Globus pallidus (tissue), 1 donor: ENCODE measurements at regions not wholly inside any gene's neighbourhood (a gene's known extent, or its start where the extent isn't known, plus 50 kb on each side); places are given as distances from the start of the nearest gene placed in this dataset.
"Not testable (repeated sequence)": the region's sequence is repeated elsewhere in the genome, so short reads cannot be mapped to it uniquely, and the experiment has no call there.

Source experiments
- DNase-seq: peaks from one replicate; pipeline ENCODE4 v3.0.0-alpha.2; 2015; ENCODE audit warnings: low spot score

DNA sequence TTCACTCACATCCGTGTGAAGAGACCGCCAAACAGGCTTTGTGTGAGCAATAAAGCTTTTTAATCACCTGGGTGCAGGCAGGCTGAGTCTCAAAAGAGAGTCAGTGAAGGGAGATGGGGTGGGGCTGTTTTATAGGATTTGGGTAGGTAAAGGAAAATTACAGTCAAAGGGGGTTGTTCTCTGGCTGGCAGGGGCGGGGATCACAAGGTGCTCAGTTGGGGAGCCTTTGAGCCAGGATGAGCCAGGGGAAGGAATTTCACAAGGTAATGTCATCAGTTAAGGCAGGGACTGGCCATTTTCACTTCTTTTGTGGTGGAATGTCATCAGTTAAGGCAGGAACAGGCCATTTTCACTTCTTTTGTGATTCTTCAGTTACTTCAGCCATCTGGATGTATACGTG lies 210.3 kb upstream of the ELL2 start:
- not testable (repeated sequence) for DNase-seq

DNA sequence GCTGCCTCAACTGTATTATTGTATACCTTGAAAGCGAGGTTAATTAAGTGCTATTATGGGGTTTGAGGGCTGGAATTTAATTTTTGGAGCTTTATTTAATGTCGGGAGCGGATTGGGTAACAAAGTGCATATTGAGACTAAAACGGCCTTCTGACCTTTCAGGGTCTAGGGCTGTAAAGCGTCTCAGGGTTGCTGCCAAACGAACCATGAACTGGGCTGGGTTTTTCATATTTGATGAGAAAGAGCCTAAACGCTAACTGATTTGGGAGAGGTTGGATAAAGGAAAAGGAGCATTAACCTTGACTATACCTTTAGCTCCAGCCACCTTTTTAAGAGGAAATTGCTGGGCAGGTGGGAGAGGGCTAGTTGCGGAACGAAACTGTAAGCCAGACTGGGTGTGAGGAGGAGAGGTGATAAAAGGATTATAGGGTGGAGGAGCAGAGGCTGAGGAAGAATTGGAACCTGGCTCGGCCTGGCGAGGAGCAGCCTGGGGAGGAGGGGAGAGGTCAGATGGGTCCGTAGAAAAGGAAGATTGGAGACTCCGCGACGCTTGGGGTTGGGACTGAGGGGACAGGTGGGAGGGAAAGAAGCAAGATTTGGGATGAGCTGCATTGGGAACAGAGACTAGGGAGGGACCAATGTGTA lies 209.0 kb upstream of the ELL2 start:
- not testable (repeated sequence) for DNase-seq

DNA sequence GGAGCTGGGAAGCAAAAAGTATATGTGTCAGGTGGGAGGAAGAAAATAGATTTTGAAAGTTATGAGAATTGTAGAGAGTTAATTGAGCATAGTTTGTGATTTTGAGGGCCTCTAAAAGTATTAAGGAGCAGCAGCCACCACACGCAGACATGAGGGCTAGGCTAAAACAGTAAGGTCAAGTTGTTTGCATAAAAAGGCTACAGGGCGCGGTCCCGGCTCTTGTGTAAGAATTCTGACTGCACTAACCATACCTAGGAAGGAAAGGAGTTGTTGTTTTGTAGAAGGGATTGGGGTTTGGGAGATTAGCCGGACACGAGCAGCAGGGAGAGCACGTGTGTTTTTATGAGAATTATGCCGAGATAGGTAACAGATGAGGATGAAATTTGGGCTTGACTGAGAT lies 207.2 kb upstream of the ELL2 start:
- DNase-seq: not testable (repeated sequence)

DNA sequence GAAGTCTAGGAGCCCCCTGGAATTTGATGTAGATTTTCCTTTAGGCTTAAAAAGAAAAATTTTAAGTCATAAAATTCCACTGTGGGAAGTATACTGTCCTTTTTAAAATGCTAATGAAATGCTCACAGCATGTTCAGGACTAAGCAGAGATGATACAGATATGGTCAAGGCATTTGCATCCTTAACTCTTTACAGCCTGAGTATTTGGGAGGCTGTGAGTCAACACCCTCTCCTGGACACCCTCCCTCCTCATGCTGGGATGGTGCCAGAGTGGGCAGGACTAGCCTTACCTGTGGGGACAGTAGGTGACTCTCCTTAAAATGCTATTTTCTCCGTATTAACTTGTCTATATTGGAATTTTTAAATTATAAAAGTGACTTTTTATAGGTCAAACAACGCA lies 197.4 kb upstream of the ELL2 start:
- no peak for DNase-seq

DNA sequence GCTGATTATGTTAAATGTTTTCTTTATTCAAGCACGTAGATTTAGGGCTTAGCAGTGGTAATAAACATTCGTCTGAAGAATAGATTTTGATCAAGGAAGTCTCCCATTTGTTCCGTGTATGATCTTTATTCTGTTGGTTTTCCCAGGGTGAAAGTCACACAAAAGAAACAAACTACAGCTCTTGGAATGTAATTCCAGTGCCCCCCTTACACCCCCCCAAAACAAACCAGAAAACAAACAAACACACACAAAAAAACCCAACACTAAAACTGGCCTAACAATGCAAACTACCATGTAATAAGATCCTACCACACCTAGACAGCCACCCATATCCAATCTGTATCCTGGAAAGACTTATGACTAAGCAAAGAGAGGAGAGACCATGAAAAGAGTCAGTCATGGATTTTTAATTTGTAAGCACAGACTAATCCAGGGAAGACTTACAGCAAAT lies 196.2 kb upstream of the ELL2 start:
- DNase-seq: no peak

DNA sequence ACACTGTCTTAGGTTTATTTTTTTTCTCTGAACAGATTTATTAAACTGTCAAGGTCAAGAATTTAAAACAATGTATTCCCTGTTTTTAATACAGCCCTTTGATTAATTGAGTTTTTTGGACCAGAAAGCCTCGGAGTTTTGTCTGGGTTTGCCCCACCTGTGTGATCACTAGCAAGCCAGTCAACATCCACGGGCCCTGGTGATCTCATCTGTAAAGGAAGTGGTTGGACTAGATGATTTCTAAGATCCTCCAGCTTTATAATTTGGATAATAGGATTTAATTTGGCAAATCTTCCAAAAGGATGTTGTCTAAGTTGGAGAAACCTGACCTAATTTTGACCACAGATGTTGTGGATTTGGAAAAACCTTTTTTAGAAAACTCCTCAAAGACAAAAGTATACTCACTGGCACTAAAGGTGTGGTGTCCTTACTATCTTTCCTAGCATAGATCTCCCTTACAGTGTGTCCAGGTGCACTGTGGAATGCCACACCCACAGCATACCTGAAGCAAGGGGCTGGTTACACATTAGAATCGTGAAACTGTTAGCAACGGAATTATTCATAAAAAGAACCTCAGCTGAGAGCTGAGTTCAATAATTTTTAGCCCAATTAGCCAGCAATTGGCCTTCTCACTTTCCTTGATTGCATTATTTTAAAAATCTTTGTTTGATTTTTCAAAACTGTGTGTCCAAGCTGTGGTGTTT lies 195.6 kb upstream of the ELL2 start:
- DNase-seq: no peak

DNA sequence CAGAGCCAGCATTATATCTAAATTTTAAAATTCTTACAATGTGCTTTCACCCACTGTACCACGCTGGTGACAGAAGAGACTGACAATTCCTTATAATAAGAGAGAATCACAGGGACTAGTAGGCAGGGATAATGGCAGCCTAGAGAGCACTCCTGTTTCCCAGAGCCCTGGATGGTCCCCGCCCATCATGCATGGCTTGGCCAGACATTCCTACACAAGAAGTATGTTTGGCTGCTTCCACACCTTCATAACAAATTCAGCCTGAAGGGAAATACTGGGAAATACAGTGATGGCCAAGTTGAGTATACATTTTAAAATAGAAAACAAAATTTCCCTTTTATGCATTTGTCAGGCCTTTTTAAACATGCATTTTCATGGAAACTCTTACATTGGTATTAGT lies 193.5 kb upstream of the ELL2 start:
- DNase-seq: no peak

DNA sequence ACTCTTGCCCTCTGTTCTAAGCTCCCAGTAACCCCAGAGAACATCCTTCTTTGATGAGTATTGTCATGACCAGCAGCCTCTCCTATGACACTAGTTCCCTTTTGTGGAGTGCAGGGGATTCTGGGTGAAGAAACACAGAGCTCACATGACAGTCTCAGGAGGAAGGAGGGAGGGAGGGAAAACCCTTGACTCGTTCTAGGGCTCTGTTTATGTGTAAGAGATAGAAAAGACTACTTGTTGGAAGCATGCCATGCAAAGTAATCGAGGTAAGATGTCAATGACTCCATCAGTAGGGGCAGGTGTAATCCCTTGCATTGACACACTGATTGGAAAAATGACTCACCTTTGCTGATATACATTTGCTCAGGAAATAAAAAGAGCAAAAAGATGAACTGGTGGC lies 190.2 kb upstream of the ELL2 start:
- peak; percentile 5 for DNase-seq

DNA sequence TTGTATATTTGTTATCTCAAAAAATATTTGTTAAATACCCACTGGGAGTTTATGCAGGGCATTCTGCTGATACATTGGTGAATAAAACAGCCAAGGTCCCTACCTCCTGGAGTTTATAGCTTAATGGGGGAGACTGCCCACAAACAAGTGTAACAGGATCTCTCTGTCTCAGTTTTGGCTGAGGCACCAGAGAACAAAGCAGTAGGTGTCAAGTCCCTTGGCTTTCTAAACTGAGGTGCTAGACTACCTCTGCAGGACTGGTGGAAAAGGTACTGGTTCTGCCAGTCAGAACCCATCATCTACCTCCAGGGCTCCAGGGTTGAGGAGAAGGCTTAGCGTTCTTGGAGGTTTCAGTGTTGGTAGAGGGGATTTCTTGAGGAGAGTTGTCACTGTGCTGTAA lies 188.4 kb upstream of the ELL2 start:
- no peak for DNase-seq

DNA sequence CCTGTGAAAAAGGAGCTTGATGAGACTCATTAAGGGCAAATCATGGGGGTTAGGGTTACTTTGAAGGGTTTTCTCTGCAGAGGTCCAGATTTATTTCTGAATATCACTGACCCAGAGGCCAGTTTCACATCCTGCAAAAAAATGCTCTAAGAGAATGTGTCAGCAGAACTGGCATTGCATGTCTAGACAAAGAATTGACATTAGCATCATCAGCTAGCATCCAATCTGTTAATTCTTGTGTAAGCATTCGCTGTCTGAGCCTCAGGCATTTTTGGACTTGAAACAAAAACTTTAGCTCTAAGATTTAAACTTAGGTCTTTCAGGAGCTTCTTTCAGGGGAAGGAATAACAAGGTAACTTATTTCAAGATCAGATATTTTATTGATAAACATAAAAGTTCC lies 187.9 kb upstream of the ELL2 start:
- DNase-seq: peak; percentile 9

DNA sequence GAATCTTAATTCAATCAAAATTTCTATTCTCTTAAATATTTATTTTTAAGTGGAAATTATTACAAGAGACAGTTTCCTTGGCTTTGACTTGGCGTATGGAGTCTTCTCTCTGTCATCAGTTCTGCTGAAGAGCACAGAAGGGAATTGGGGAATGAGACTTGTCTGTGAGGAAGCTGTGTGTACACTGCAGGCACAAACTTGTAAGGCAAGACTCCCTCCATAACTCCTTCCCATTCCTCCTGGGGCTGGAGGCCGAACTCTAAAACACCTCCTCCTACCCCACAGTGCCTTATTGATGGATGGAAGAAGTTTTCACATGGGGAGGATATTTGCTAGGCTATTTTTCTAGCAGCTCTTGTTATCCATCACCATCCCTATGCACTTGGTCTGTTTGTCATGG lies 187.4 kb upstream of the ELL2 start:
- no peak for DNase-seq

DNA sequence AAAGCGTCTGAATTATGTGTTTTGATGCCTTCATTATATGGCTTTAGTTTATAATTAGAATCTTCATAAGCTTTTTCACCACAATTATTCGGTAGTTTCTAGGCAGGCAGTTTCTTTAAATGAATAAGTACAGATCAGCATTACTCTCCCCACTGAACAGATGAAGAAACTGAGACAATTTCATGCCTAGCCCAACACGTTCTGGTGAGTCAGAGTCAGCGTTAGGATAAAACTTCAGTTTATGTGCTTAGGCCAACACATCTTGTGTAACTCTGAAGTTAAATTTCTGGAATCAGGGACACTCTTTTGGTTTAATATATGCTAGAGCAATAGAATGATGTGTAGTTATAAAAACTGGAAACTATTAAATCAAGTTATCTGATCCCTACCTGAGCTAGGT lies 186.7 kb upstream of the ELL2 start:
- no peak for DNase-seq

DNA sequence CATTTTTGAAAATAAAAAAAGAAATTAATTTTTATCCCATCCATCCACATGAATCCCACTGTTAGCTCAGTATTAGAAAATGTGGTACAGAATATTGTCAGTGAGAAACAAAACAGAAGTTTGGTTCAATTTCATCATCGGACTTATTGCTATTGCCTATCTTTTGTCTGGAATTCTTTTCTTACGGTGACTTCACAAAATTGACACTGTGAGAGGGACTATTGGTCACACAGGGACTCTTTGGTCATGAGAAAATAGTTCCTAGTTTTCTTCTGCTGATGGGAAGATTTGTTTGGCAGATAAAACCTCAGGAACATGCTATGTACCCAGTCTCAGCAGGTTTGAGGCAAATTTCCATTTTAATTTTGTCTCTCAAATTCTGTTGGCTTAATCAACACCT lies 186.2 kb upstream of the ELL2 start:
- no peak for DNase-seq

DNA sequence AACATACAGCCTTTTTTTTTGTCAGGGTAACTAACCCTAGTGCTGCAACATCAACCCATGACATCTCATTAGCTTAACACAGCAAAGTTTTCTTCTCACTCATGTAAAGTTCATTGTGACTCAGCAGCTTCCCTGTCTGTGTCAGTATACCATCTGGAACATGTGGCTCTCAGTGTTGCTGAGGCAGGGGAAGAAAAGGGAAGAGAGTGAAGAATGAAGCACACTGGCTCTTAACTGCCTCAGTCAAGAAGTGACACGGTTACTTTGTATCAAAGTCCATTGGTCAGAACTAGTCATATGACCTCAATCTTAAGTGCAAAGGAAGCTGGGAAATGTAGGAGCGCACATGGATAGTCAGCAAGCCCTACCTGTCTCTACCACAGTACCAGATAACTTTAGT lies 185.0 kb upstream of the ELL2 start:
- peak; percentile 63 for DNase-seq

DNA sequence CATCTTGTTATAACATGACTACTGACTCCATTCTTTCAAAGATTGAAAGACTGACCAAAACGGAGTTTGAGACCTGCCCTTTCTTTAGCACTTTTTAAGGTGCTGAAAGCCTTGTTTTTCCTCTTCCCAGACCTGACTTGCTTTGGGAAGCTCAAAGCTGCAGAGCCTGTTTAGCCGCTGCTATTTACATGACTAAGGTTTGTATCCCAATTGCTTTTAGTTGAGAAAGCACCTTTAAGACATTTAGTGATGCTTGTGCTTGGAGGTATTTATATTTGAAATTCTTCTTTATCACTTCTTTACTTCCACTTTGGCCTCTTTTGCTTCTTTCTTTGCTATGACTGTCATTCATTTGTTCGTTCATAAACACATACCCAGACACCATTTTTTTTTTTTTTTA lies 182.6 kb upstream of the ELL2 start:
- no peak for DNase-seq

DNA sequence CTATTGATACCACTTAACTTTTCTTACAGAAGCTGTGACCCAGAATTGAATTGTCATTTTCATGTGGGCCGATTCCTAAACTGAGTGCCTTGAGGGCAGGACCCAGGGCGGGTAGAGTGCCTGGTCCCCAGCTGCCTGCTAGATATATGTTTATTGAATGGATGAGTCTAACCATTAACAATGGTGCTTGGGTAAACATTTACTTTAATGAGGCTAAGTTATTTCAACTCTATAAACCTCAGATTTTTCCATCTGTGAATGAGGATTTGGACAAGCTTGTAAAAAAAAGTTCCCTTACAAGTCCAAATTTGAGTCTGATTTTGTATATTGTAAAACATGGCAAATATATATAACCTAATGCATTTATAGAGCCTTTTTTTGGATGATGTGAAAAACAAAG lies 181.8 kb upstream of the ELL2 start:
- no peak for DNase-seq

DNA sequence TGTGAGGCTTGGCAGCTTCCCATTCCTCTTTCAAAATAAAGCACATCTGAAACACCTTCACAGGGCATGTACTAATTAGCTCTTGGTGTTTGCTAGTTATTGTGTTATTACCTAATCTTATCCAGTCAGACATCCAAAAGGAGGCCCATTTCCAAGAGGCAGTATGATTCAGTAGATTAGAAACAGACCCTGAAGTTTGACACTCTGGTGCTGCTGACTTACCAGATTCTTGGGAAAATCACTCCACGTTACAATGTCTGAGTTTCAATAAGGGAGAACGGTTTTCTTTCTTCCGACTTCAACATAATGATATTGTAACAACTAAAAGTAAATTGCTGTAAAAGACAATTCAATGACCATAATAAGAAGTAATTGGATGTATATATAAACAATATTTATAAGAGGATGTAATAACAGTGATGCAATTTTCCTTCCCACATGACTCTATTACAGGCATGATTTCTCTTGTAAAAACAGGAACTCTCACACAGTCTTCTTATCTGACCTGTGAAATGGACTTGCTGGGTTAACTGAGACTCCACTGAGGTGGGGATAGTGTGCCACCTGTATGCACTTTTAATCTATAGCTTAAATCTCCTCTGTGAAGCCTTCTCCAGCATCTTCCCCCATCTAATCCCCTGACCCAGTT lies 181.3 kb upstream of the ELL2 start:
- DNase-seq: no peak

DNA sequence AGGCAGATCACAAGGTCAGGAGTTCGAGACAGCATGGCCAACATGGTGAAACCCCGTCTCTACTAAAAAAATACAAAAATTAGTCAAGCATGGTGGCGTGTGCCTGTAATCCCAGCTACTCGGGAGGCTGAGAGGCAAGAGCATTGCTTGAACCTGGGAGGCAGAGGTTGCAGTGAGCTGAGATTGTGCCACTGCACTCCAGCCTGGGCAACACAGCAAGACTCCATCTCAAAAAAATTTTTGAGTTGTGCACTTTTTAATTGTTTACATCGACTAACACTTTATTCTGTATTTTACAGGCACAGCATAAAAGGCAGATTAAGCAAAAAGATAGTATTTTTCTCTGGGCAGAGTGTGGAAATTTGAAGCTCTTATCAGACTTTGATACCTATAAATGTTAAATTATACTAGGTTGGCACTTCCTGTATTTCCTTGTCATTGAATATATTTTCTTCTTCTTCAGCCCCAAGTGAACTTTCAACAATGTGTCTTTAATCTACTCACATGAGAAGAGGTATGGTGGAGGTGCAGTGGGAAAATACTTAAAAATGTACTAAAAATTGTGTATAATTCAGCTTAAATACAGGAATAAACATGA lies 180.6 kb upstream of the ELL2 start:
- no peak for DNase-seq

DNA sequence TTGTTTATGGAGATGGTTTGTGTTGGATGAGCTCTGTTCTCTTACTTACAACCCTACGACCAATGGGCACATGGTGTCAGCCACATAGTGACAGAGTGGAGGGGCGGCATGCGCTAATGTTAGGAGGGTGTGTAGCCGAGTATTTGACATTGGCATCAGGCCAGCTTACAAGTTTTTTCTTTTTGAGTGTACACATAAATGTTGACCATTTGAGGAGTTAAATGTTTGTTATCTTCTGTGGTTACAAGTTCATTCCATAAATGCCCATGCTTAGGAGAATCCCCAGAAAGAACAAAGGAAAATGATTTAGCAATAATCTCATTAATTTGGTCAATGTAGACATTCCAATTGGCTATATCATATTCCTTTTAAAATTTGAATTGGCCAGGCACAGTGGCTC lies 180.1 kb upstream of the ELL2 start:
- no peak for DNase-seq

DNA sequence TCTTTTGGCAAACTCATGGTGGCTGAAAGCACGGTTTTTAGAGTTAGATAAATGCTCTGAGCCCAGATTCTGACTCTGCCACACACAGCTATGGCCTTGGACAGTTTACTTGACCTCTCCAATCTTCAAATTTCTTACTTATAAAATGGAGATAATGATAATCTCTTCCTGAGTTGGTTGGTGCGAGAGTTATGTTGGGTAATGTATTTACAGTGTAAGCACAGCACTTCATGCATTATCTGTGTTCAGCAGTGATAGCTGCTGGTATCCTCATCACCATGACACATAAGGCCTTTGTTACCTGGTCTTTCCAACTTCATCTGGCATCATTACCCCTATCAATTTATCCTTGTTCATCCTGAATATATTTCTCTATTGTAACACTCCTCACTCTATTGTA lies 178.8 kb upstream of the ELL2 start:
- no peak for DNase-seq

DNA sequence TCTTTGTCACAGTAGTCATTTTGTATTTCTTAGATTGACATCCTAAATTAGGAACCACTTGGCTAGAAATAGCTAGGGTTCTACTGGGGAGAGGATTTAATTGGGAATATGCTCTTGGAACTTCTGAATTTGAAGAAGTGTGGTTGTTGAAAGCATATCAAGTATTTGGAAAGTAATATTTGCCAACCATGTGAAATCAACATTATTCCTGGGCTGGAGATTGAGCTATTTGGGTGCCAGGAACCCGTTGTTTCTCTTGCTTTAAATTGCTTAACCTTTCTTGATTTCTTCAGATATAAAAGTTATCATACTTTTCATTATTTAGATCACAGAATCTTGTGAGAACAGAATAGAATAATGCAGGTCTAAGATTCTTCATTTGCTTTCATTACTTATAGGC lies 178.4 kb upstream of the ELL2 start:
- no peak for DNase-seq

DNA sequence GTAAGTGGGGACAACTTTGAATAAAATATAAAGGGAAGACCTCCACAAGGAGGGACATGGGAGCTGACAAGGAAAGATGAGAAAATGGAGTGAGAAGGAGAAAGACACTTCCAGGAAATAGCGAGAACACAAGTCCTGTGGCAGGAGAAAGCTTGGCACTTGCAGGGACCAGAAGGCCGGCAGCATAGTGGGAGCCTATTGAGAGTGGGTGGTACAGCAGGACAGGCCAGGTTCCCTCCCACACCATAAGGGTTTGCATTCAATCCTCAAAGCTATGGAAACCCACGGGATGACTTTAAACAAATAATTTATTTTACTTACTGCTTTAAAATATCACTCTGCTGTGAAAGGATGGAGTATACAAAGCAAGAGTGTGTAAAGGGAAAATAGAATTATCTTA lies 173.2 kb upstream of the ELL2 start:
- DNase-seq: no peak
